H1 (cell line): ENCODE measurements at regions not wholly inside any gene's neighbourhood (a gene's known extent, or its start where the extent isn't known, plus 50 kb on each side); places are given as distances from the start of the nearest gene placed in this dataset.

Source experiments
- CTCF ChIA-PET: fragments of 300-600 bp; sonication (Branson Sonifier 250); formaldehyde crosslinking; loops from one replicate; lab custom pipeline; 2021; ENCODE audit not compliant: partially characterized antibody; lab: Charles Lee
- POLR2A ChIA-PET: fragments of 300-600 bp; sonication (Branson Sonifier 250); formaldehyde crosslinking; loops from one replicate; lab custom pipeline; 2021; ENCODE audit warnings: inconsistent platforms; ENCODE audit not compliant: partially characterized antibody; lab: Charles Lee
- DNase-seq, 2 experiments: peaks; one replicate each; pipeline versions ENCODE4 v3.0.0 to v3.0.0-alpha.2; 2010 to 2022; ENCODE audit warnings: low spot score in 2 of 2, low read depth in 1 of 2, mixed read lengths in 1 of 2
- FAIRE-seq: peaks from 2 replicates; lab custom pipeline; 2011; peaks lifted over from hg19 to GRCh38; lab: Jason Lieb, UNC
- H2AFZ ChIP-seq: 2 replicates; pipeline ENCODE4 v1.8.1; 2012; ENCODE audit warnings: low read length, inconsistent platforms
- H2AK5ac ChIP-seq: 2 replicates; pipeline ENCODE4 v1.6.1; 2013; ENCODE audit warnings: low read depth, low read length
- H2BK120ac ChIP-seq: replicated peaks from 2 replicates; pipeline ENCODE3; 2013; ENCODE audit warnings: low read depth, low read length, inconsistent platforms
- H2BK12ac ChIP-seq: 2 replicates; pipeline ENCODE4 v1.6.1; 2013; ENCODE audit warnings: low read depth, low read length
- H2BK15ac ChIP-seq: 2 replicates; pipeline ENCODE4 v1.6.1; 2013; ENCODE audit warnings: low read length
- H2BK20ac ChIP-seq: 2 replicates; pipeline ENCODE4 v1.6.1; 2013; ENCODE audit warnings: low read length
- H2BK5ac ChIP-seq: 2 replicates; pipeline ENCODE4 v1.6.1; 2013; ENCODE audit warnings: low read depth, low read length
- H3K14ac ChIP-seq: 2 replicates; pipeline ENCODE4 v1.6.1; 2013; ENCODE audit warnings: inconsistent platforms; ENCODE audit not compliant: insufficient read length
- H3K18ac ChIP-seq: 2 replicates; pipeline ENCODE4 v1.6.1; 2013; ENCODE audit warnings: low read length; ENCODE audit errors: extremely low read depth
- H3K23ac ChIP-seq: 2 replicates; pipeline ENCODE4 v1.6.1; 2013; ENCODE audit warnings: inconsistent platforms; ENCODE audit not compliant: insufficient read length
- H3K23me2 ChIP-seq: 2 replicates; pipeline ENCODE4 v1.6.1; 2013; ENCODE audit warnings: low read depth, low read length
- H3K27ac ChIP-seq: 2 replicates; pipeline ENCODE4 v1.6.1; 2011; ENCODE audit warnings: low read depth, low read length, inconsistent platforms
- H3K27me3 ChIP-seq, 4 experiments: replicated peaks in 1 of 4; 1 replicate in 1 of 4; 2 replicates in 3 of 4; pipeline versions ENCODE4 v1.6.1 to v1.8.1; 2011 to 2013; ENCODE audit warnings: low read length in 3 of 4, mild to moderate bottlenecking in 3 of 4, inconsistent platforms in 2 of 4, mixed read lengths in 2 of 4, moderate library complexity in 1 of 4; ENCODE audit not compliant: control insufficient read depth in 3 of 4, insufficient read depth in 3 of 4; ENCODE audit errors: extremely low read depth in 1 of 4
- H3K36me3 ChIP-seq, 4 experiments: 2 replicates each; pipeline versions ENCODE4 v1.6.1 to v1.8.1; 2011 to 2013; ENCODE audit warnings: mild to moderate bottlenecking in 4 of 4, low read length in 3 of 4, moderate library complexity in 2 of 4, control low read depth in 1 of 4, inconsistent platforms in 1 of 4; ENCODE audit not compliant: insufficient read depth in 4 of 4, control insufficient read depth in 2 of 4
- H3K4ac ChIP-seq: replicated peaks from 2 replicates; pipeline ENCODE3; 2013; ENCODE audit warnings: low read length, low read depth, mixed read lengths, inconsistent platforms; ENCODE audit not compliant: insufficient read length
- H3K4me1 ChIP-seq, 4 experiments: replicated peaks in 1 of 4; 1 replicate in 1 of 4; 2 replicates in 3 of 4; pipeline versions ENCODE4 v1.6.1 to v1.8.1; 2011 to 2013; ENCODE audit warnings: low read length in 3 of 4, inconsistent platforms in 2 of 4, mixed read lengths in 1 of 4; ENCODE audit not compliant: insufficient read depth in 4 of 4, control insufficient read depth in 3 of 4
- H3K4me2 ChIP-seq, 2 experiments: 2 replicates each; pipeline versions ENCODE4 v1.6.1 to v1.8.1; 2011 to 2013; ENCODE audit warnings: low read depth in 2 of 2, low read length in 2 of 2, control low read depth in 1 of 2, inconsistent platforms in 1 of 2, mild to moderate bottlenecking in 1 of 2; ENCODE audit not compliant: insufficient read depth in 1 of 2
- H3K4me3 ChIP-seq, 4 experiments: fragments of 200-600, 300-600 bp in 1 of 4; sonication (generic), shearing (Covaris generic), sonication (Bioruptor Twin) in 1 of 4; 2 replicates each; pipeline versions ENCODE4 v1.5.1 to v1.8.1; 2011 to 2016; ENCODE audit warnings: low read length in 4 of 4, low read depth in 3 of 4, control low read depth in 2 of 4, inconsistent platforms in 2 of 4, mild to moderate bottlenecking in 2 of 4, mixed read lengths in 1 of 4, moderate library complexity in 1 of 4; ENCODE audit not compliant: insufficient read depth in 2 of 4; ENCODE audit errors: extremely low read depth in 1 of 4
- H3K56ac ChIP-seq: replicated peaks from 2 replicates; pipeline ENCODE3; 2013; ENCODE audit warnings: low read depth, mild to moderate bottlenecking, mixed read lengths, low read length, inconsistent platforms; ENCODE audit not compliant: insufficient read length
- H3K79me1 ChIP-seq: 2 replicates; pipeline ENCODE4 v1.6.1; 2013; ENCODE audit warnings: low read depth, low read length, control low read depth
- H3K79me2 ChIP-seq, 2 experiments: 2 replicates each; pipeline versions ENCODE4 v1.6.1 to v1.8.1; 2012 to 2013; ENCODE audit warnings: low read length in 2 of 2, mild to moderate bottlenecking in 2 of 2, inconsistent platforms in 1 of 2; ENCODE audit not compliant: insufficient read depth in 2 of 2, control insufficient read depth in 1 of 2
- H3K9ac ChIP-seq, 4 experiments: replicated peaks in 1 of 4; 1 replicate in 1 of 4; 2 replicates in 3 of 4; pipeline versions ENCODE4 v1.6.1 to v1.8.1; 2011 to 2013; ENCODE audit warnings: low read depth in 3 of 4, low read length in 3 of 4, control low read depth in 2 of 4, mild to moderate bottlenecking in 2 of 4, moderate library complexity in 2 of 4, inconsistent platforms in 1 of 4; ENCODE audit errors: extremely low read depth in 1 of 4
- H3K9me3 ChIP-seq, 2 experiments: 2 replicates each; pipeline versions ENCODE4 v1.6.1 to v1.8.1; 2012 to 2013; ENCODE audit warnings: mild to moderate bottlenecking in 2 of 2, moderate library complexity in 2 of 2, control low read depth in 1 of 2, inconsistent platforms in 1 of 2, low read depth in 1 of 2, low read length in 1 of 2, mixed read lengths in 1 of 2; ENCODE audit not compliant: insufficient read depth in 2 of 2
- H4K20me1 ChIP-seq, 2 experiments: replicated peaks in 1 of 2; 2 replicates each; pipeline versions ENCODE3 to v1.8.1; 2011 to 2013; ENCODE audit warnings: inconsistent platforms in 2 of 2, low read length in 2 of 2, mild to moderate bottlenecking in 1 of 2; ENCODE audit not compliant: insufficient read depth in 2 of 2, control insufficient read depth in 1 of 2
- H4K5ac ChIP-seq: 2 replicates; pipeline ENCODE4 v1.6.1; 2013; ENCODE audit warnings: low read length, low read depth, mixed read lengths, inconsistent platforms; ENCODE audit not compliant: insufficient read length
- H4K8ac ChIP-seq: 2 replicates; pipeline ENCODE4 v1.8.0; 2013; ENCODE audit warnings: mild to moderate bottlenecking, moderate library complexity, low read length, inconsistent platforms; ENCODE audit not compliant: insufficient read depth; ENCODE audit errors: extremely low read depth
- H4K91ac ChIP-seq: replicated peaks from 2 replicates; pipeline ENCODE3; 2013; ENCODE audit warnings: low read length, mixed read lengths, inconsistent platforms; ENCODE audit not compliant: insufficient read length
- ATF2 ChIP-seq: IDR thresholded peaks from 2 replicates; pipeline ENCODE4 v1.6.1; 2012; ENCODE audit warnings: low read length, inconsistent platforms
- ATF3 ChIP-seq: IDR thresholded peaks from 2 replicates; pipeline ENCODE4 v1.6.1; 2011; ENCODE audit warnings: low read depth, mild to moderate bottlenecking, low read length; ENCODE audit not compliant: insufficient read depth
- BACH1 ChIP-seq: IDR thresholded peaks from 2 replicates; pipeline ENCODE4 v1.6.1; 2012; ENCODE audit warnings: low read length, improper control_type of control experiment
- CHD1 ChIP-seq: IDR thresholded peaks from 2 replicates; pipeline ENCODE4 v1.6.1; 2012; ENCODE audit warnings: low read depth, low read length, improper control_type of control experiment
- KDM1A ChIP-seq: fragments of 200-600, 300-600 bp; sonication (generic); IDR thresholded peaks from 2 replicates; pipeline ENCODE4 v1.7.1; 2016; ENCODE audit warnings: mild to moderate bottlenecking, low read length, borderline replicate concordance
- MAFK ChIP-seq: IDR thresholded peaks from 2 replicates; pipeline ENCODE4 v1.6.1; 2012; ENCODE audit warnings: low read depth, mild to moderate bottlenecking, improper control_type of control experiment, low read length
- POLR2AphosphoS5 ChIP-seq: IDR thresholded peaks from 2 replicates; pipeline ENCODE4 v1.6.1; 2011; ENCODE audit warnings: low read depth, low read length
- RNF2 ChIP-seq: fragments of 200-900, 300-1000 bp; sonication (generic); IDR thresholded peaks from 2 replicates; pipeline ENCODE4 v1.7.1; 2016; ENCODE audit warnings: borderline replicate concordance, low read depth, mild to moderate bottlenecking, antibody characterized with exemption, low read length; ENCODE audit not compliant: poor library complexity, severe bottlenecking; ENCODE audit errors: missing control alignments
- SP1 ChIP-seq: IDR thresholded peaks from 2 replicates; pipeline ENCODE4 v1.6.1; 2011; ENCODE audit warnings: low read depth, low read length
- SP4 ChIP-seq: IDR thresholded peaks from 2 replicates; pipeline ENCODE4 v1.6.1; 2012; ENCODE audit warnings: low read length, inconsistent platforms
- TCF12 ChIP-seq: IDR thresholded peaks from 2 replicates; pipeline ENCODE4 v1.6.1; 2011; ENCODE audit warnings: low read depth, mild to moderate bottlenecking, low read length
- WGBS, 2 experiments: shearing (Covaris generic) in 1 of 2; methylation state at CpG; one replicate each; pipeline versions ENCODE4 v1.1.6 to v1.1.7; 2013 to 2015; ENCODE audit warnings: low lambda C conversion rate in 2 of 2, mixed read lengths in 2 of 2, inconsistent platforms in 1 of 2, low coverage in 1 of 2, missing lambda C conversion rate in 1 of 2; ENCODE audit not compliant: insufficient replicate concordance in 2 of 2, insufficient coverage in 1 of 2, insufficient read length in 1 of 2; ENCODE audit errors: extremely low coverage in 1 of 2, missing lambda C conversion rate in 1 of 2; 5-methylcytosine and 5-hydroxymethylcytosine counted together

DNA sequence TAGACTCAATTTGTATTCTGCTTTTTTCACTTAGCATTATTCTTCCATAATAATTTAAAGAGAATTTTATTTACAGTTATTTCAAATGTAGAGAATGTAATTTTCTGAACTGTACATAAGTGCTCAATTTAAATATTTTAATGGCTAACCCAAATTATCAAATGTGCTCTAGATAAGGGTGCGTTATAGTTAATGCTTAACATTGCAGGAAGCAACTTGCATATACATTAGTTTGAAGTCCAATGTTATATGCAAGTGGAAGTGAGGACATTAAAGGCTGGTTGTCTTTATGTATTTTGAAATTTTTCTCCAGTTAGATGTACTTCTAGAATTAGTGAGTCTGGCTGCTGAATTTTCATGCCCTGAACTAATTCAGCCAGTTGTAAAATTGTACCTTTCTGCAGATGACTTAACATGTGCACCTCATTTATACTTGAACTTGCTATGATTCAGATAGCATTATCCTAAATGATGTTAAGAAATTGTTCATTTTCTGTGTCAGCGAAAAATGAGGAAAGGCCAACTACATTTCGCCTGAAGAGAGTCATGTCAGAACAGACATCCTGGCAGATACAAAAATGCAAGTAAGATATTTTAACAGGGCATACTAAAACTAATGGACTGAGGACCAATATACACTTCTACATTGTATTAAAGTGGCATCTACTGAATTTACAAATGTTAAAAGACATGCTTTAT is 59.2 kb upstream of the GAREM1 start:
- Histone ChIP-seq H3K79me2 (no peaks in the 10 kb centered on the region), H2BK120ac (no peak overlapping the region), H2AK5ac (no peak overlapping the region), H3K14ac (no peak overlapping the region), H2BK12ac (no peak overlapping the region), H2BK15ac (no peak overlapping the region), H4K20me1 (no peaks in the 10 kb centered on the region), H3K23me2 (no peaks in the 10 kb centered on the region), H3K79me1 (no peaks in the 10 kb centered on the region), H3K4me3 (no peak overlapping the region), H3K27ac (no peak overlapping the region)
- CTCF ChIA-PET, result interaction anchor here (0.8 to 2.0 kb wide), 2 partner anchors 12 to 19 kb away, joined by 3 to 7 read pairs; no protein-coding TSS in a partner anchor
- TF ChIP-seq BACH1 (no peak), RNF2 (no peak), MAFK (no peak), SP1 (no peak), KDM1A (no peak), ATF2 (no peak), CHD1 (no peak), POLR2AphosphoS5 (no peak), TCF12 (no peak), SP4 (no peak), ATF3 (no peak)
- TF ChIP-seq, all 59 proteins: peak for 0
- WGBS, 2 experiments, result 91% methylated on average over 3 of the region's 3 CpGs; no CpG with 5 or more reads in 1 of the 2 experiments
- Histone ChIP-seq H2AFZ (no peak overlapping the region), H3K18ac (no peak overlapping the region), H3K27me3 (no peaks in the 10 kb centered on the region), H2BK20ac (no peak overlapping the region), H3K36me3 (no peaks in the 10 kb centered on the region), H3K4me2 (no peak overlapping the region), H3K4ac (no peak overlapping the region), H3K9me3 (no peaks in the 10 kb centered on the region; a peak in 1 of 4 replicates), H4K8ac (no peak overlapping the region), H4K91ac (no peak overlapping the region), H3K23ac (no peak overlapping the region), H3K4me1 (no peaks in the 10 kb centered on the region), H3K56ac (no peak overlapping the region), H4K5ac (no peak overlapping the region), H3K9ac (no peak overlapping the region), H2BK5ac (no peak overlapping the region)
- POLR2A ChIA-PET, result no interaction called here
- FAIRE-seq, result no peak
- no peak for DNase-seq
